ENCODE measurements at regions not wholly inside any gene's neighbourhood (a gene's known extent, or its start where the extent isn't known, plus 50 kb on each side); places are given as distances from the start of the nearest gene placed in this dataset.
A peak's percentile ranks its signal among the peaks of the same experiment; 100 is the strongest.

DNA sequence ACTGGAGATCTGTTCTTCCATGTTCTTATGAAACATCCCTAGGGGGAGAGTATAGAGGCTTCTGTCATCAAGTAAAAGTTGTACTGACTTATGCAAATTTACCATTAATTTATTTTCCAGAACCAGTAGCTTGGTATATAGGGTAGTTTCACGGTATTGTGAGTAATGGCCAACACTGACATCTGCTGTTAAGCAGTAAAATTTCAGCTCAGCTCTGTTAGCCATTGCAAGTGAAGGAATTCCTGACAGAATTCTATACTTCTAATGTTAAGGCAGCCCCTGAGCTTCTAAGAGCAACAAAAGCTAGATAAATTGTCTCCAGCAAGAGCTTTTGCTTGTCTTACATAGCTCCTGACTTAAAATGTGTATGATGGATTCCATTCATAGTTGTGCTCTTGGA lies 613.5 kb upstream of the C16orf82 start:
- no peak for TF ChIP-seq TAF1 (IDR thresholded peaks at IDR 0.05; ENCODE audit: borderline replicate concordance, low read depth, low read length)
- TF ChIP-seq, protein P1, sequence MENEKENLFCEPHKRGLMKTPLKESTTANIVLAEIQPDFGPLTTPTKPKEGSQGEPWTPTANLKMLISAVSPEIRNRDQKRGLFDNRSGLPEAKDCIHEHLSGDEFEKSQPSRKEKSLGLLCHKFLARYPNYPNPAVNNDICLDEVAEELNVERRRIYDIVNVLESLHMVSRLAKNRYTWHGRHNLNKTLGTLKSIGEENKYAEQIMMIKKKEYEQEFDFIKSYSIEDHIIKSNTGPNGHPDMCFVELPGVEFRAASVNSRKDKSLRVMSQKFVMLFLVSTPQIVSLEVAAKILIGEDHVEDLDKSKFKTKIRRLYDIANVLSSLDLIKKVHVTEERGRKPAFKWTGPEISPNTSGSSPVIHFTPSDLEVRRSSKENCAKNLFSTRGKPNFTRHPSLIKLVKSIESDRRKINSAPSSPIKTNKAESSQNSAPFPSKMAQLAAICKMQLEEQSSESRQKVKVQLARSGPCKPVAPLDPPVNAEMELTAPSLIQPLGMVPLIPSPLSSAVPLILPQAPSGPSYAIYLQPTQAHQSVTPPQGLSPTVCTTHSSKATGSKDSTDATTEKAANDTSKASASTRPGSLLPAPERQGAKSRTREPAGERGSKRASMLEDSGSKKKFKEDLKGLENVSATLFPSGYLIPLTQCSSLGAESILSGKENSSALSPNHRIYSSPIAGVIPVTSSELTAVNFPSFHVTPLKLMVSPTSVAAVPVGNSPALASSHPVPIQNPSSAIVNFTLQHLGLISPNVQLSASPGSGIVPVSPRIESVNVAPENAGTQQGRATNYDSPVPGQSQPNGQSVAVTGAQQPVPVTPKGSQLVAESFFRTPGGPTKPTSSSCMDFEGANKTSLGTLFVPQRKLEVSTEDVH (IDR thresholded peaks at IDR 0.05; ENCODE audit: low read depth, partially characterized antibody): no peak
- no peak for TF ChIP-seq EZH2 (IDR thresholded peaks at IDR 0.05; ENCODE audit: borderline replicate concordance, control insufficient read depth, low read depth, low read length)
- TF ChIP-seq, protein P2, sequence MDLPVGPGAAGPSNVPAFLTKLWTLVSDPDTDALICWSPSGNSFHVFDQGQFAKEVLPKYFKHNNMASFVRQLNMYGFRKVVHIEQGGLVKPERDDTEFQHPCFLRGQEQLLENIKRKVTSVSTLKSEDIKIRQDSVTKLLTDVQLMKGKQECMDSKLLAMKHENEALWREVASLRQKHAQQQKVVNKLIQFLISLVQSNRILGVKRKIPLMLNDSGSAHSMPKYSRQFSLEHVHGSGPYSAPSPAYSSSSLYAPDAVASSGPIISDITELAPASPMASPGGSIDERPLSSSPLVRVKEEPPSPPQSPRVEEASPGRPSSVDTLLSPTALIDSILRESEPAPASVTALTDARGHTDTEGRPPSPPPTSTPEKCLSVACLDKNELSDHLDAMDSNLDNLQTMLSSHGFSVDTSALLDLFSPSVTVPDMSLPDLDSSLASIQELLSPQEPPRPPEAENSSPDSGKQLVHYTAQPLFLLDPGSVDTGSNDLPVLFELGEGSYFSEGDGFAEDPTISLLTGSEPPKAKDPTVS (IDR thresholded peaks at IDR 0.05; ENCODE audit: low read depth, low read length): no peak
- TF ChIP-seq, protein P3, sequence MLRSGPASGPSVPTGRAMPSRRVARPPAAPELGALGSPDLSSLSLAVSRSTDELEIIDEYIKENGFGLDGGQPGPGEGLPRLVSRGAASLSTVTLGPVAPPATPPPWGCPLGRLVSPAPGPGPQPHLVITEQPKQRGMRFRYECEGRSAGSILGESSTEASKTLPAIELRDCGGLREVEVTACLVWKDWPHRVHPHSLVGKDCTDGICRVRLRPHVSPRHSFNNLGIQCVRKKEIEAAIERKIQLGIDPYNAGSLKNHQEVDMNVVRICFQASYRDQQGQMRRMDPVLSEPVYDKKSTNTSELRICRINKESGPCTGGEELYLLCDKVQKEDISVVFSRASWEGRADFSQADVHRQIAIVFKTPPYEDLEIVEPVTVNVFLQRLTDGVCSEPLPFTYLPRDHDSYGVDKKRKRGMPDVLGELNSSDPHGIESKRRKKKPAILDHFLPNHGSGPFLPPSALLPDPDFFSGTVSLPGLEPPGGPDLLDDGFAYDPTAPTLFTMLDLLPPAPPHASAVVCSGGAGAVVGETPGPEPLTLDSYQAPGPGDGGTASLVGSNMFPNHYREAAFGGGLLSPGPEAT (IDR thresholded peaks at IDR 0.05; ENCODE audit: low read depth): no peak
- TF ChIP-seq, protein P4, sequence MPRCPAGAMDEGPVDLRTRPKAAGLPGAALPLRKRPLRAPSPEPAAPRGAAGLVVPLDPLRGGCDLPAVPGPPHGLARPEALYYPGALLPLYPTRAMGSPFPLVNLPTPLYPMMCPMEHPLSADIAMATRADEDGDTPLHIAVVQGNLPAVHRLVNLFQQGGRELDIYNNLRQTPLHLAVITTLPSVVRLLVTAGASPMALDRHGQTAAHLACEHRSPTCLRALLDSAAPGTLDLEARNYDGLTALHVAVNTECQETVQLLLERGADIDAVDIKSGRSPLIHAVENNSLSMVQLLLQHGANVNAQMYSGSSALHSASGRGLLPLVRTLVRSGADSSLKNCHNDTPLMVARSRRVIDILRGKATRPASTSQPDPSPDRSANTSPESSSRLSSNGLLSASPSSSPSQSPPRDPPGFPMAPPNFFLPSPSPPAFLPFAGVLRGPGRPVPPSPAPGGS (IDR thresholded peaks at IDR 0.05; ENCODE audit: borderline replicate concordance, insufficient read depth, low read depth, low read length, poor library complexity, severe bottlenecking): no peak
- no peak for TF ChIP-seq SPI1 (IDR thresholded peaks at IDR 0.05; ENCODE audit: borderline replicate concordance, insufficient read depth, low read depth, low read length)
- TF ChIP-seq, protein P5, sequence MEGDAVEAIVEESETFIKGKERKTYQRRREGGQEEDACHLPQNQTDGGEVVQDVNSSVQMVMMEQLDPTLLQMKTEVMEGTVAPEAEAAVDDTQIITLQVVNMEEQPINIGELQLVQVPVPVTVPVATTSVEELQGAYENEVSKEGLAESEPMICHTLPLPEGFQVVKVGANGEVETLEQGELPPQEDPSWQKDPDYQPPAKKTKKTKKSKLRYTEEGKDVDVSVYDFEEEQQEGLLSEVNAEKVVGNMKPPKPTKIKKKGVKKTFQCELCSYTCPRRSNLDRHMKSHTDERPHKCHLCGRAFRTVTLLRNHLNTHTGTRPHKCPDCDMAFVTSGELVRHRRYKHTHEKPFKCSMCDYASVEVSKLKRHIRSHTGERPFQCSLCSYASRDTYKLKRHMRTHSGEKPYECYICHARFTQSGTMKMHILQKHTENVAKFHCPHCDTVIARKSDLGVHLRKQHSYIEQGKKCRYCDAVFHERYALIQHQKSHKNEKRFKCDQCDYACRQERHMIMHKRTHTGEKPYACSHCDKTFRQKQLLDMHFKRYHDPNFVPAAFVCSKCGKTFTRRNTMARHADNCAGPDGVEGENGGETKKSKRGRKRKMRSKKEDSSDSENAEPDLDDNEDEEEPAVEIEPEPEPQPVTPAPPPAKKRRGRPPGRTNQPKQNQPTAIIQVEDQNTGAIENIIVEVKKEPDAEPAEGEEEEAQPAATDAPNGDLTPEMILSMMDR (IDR thresholded peaks at IDR 0.05 in 2 of 3, conservative IDR thresholded peaks at IDR 0.05 in 1 of 3; ENCODE audit: control insufficient read depth in 2 of 3, extremely low read depth in 1 of 3, insufficient read depth in 1 of 3, low read depth in 3 of 3, low read length in 3 of 3): peak in 1 of 3 experiments; percentile 14; a peak in 1 of 6 replicates

Measured in GM12878 (cell line).